KMS-11 (cell line): ENCODE measurements at regions not wholly inside any gene's neighbourhood (a gene's known extent, or its start where the extent isn't known, plus 50 kb on each side); places are given as distances from the start of the nearest gene placed in this dataset.

Source experiments
- H2AFZ ChIP-seq: fragments of 200-600 bp; sonication (generic); 2 replicates; pipeline ENCODE4 v1.6.1; 2016; ENCODE audit warnings: antibody characterized with exemption, mixed run types, low read depth
- H3K27ac ChIP-seq: fragments of 200-600 bp; sonication (generic); 2 replicates; pipeline ENCODE4 v1.6.1; 2016; ENCODE audit warnings: mild to moderate bottlenecking, mixed run types
- H3K27me3 ChIP-seq: fragments of 200-600 bp; sonication (generic); 2 replicates; pipeline ENCODE4 v1.6.1; 2017; ENCODE audit warnings: mild to moderate bottlenecking, low read depth, mixed run types, moderate library complexity; ENCODE audit not compliant: insufficient read depth
- H3K36me3 ChIP-seq: fragments of 200-600 bp; sonication (generic); 2 replicates; pipeline ENCODE4 v1.6.1; 2017; ENCODE audit warnings: mild to moderate bottlenecking, mixed run types; ENCODE audit not compliant: insufficient read depth
- H3K4me1 ChIP-seq: fragments of 200-600 bp; sonication (generic); 2 replicates; pipeline ENCODE4 v1.6.1; 2016; ENCODE audit warnings: mild to moderate bottlenecking, low read depth, mixed run types; ENCODE audit not compliant: poor library complexity, severe bottlenecking
- H3K4me2 ChIP-seq: fragments of 200-600 bp; sonication (generic); 2 replicates; pipeline ENCODE4 v1.7.0; 2016; ENCODE audit warnings: mild to moderate bottlenecking, mixed run types
- H3K4me3 ChIP-seq: fragments of 200-600 bp; sonication (generic); IDR thresholded peaks from 2 replicates; pipeline ENCODE4 v1.6.1; 2017; ENCODE audit warnings: low read depth, low read length, mixed read lengths; ENCODE audit not compliant: insufficient read depth
- H3K79me2 ChIP-seq: fragments of 200-600 bp; sonication (generic); 2 replicates; pipeline ENCODE4 v1.6.1; 2016; ENCODE audit warnings: low read depth, mixed run types; ENCODE audit not compliant: insufficient read depth
- H3K9ac ChIP-seq: fragments of 200-600 bp; sonication (generic); 2 replicates; pipeline ENCODE4 v1.6.1; 2016; ENCODE audit warnings: mild to moderate bottlenecking, mixed run types
- H4K20me1 ChIP-seq: fragments of 200-600 bp; sonication (generic); 2 replicates; pipeline ENCODE4 v1.6.1; 2016; ENCODE audit warnings: mild to moderate bottlenecking, mixed run types; ENCODE audit not compliant: insufficient read depth
- CTCF ChIP-seq: fragments of 200-600 bp; sonication (generic); conservative IDR thresholded peaks from 2 replicates; pipeline ENCODE4 v1.6.1; 2017; ENCODE audit warnings: low read depth, mild to moderate bottlenecking, antibody characterized with exemption, low read length, moderate library complexity, mixed read lengths

GRCh38 chr11:134558258-134558835 is 146.3 kb upstream of the B3GAT1 start:
- no peaks in the 10 kb centered on the region for H3K36me3 ChIP-seq
- no peak overlapping the region for H3K27ac ChIP-seq
- TF ChIP-seq CTCF = no peak
- H3K9ac ChIP-seq = no peak overlapping the region
- H3K4me2 ChIP-seq = no peak overlapping the region
- no peaks in the 10 kb centered on the region for H4K20me1 ChIP-seq
- no peaks in the 10 kb centered on the region for H3K27me3 ChIP-seq
- H3K4me1 ChIP-seq = no peaks in the 10 kb centered on the region
- H2AFZ ChIP-seq = no peak overlapping the region
- no peaks in the 10 kb centered on the region for H3K79me2 ChIP-seq
- H3K4me3 ChIP-seq = no peak overlapping the region

- H2AFZ ChIP-seq = no peak overlapping the region
- no peaks in the 10 kb centered on the region for H3K27me3 ChIP-seq
- no peaks in the 10 kb centered on the region for H3K36me3 ChIP-seq
- no peak overlapping the region for H3K4me3 ChIP-seq
- no peak overlapping the region for H3K27ac ChIP-seq
- no peaks in the 10 kb centered on the region for H4K20me1 ChIP-seq
- no peaks in the 10 kb centered on the region for H3K79me2 ChIP-seq
- no peak for TF ChIP-seq CTCF
- no peak overlapping the region for H3K9ac ChIP-seq
- H3K4me2 ChIP-seq = no peak overlapping the region
- no peaks in the 10 kb centered on the region for H3K4me1 ChIP-seq
Observed at GRCh38 chr11:134557571-134558257, 145.7 kb upstream of the B3GAT1 start.

GRCh38 chr11:134556186-134556585 is 144.1 kb upstream of the B3GAT1 start:
- Histone ChIP-seq H4K20me1 (no peaks in the 10 kb centered on the region), H3K9ac (no peak overlapping the region), H3K27me3 (no peaks in the 10 kb centered on the region), H3K4me1 (no peaks in the 10 kb centered on the region), H3K79me2 (no peaks in the 10 kb centered on the region), H2AFZ (no peak overlapping the region), H3K27ac (no peak overlapping the region), H3K4me2 (no peak overlapping the region), H3K4me3 (no peak overlapping the region), H3K36me3 (no peaks in the 10 kb centered on the region)
- no peak for TF ChIP-seq CTCF

- Histone ChIP-seq H3K4me1 (no peaks in the 10 kb centered on the region), H4K20me1 (no peaks in the 10 kb centered on the region)
- TF ChIP-seq CTCF = no peak
Observed at GRCh38 chr11:134555510-134555909, 143.5 kb upstream of the B3GAT1 start.

More at GRCh38 chr11:134555510-134555909, 143.5 kb upstream of the B3GAT1 start:
- no peak overlapping the region for H3K9ac ChIP-seq
- no peaks in the 10 kb centered on the region for H3K27me3 ChIP-seq
- no peaks in the 10 kb centered on the region for H3K79me2 ChIP-seq
- H3K36me3 ChIP-seq = no peaks in the 10 kb centered on the region
- H3K4me3 ChIP-seq = no peak overlapping the region
- no peak overlapping the region for H2AFZ ChIP-seq
- no peak overlapping the region for H3K4me2 ChIP-seq
- H3K27ac ChIP-seq = no peak overlapping the region
